ENCODE measurements at regions not wholly inside any gene's neighbourhood (a gene's known extent, or its start where the extent isn't known, plus 50 kb on each side); places are given as distances from the start of the nearest gene placed in this dataset.
A peak's percentile ranks its signal among the peaks of the same experiment; 100 is the strongest.
"Not testable (repeated sequence)": the region's sequence is repeated elsewhere in the genome, so short reads cannot be mapped to it uniquely, and the experiment has no call there.

GRCh38 chr11:23834306-23834705 lies 662.5 kb upstream of the LUZP2 start:
- H3K4me3 ChIP-seq (ENCODE audit: control insufficient read depth, low read depth, low read length) = not testable (repeated sequence)
- TF ChIP-seq, protein P1, sequence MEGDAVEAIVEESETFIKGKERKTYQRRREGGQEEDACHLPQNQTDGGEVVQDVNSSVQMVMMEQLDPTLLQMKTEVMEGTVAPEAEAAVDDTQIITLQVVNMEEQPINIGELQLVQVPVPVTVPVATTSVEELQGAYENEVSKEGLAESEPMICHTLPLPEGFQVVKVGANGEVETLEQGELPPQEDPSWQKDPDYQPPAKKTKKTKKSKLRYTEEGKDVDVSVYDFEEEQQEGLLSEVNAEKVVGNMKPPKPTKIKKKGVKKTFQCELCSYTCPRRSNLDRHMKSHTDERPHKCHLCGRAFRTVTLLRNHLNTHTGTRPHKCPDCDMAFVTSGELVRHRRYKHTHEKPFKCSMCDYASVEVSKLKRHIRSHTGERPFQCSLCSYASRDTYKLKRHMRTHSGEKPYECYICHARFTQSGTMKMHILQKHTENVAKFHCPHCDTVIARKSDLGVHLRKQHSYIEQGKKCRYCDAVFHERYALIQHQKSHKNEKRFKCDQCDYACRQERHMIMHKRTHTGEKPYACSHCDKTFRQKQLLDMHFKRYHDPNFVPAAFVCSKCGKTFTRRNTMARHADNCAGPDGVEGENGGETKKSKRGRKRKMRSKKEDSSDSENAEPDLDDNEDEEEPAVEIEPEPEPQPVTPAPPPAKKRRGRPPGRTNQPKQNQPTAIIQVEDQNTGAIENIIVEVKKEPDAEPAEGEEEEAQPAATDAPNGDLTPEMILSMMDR (conservative IDR thresholded peaks at IDR 0.05; ENCODE audit: control insufficient read depth, insufficient read depth, low read depth, low read length) = peak; percentile 37
- peak; percentile 56 for DNase-seq (ENCODE audit: low read depth)

DNA sequence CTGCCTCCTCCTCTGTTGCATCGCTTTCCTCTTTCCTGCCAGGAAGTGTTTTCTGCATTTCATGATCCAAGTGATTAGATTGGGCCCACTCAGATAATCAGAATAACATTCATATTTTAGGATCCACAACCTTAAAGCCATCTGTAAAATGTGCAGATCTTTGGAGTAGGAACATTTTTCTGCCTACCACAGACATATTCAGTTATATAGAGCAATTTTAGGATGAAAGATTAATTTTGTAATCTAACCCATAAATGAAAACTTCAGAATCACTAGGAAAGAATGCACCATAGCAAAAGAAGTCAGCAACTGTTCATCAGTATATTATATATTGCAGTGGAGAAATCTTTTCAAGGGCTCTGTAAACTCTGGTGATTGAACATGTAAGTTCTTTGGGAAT lies 659.9 kb upstream of the LUZP2 start:
- H3K4me3 ChIP-seq (ENCODE audit: control insufficient read depth, low read depth, low read length) = no peak overlapping the region
- TF ChIP-seq, protein P1 (conservative IDR thresholded peaks at IDR 0.05; ENCODE audit: control insufficient read depth, insufficient read depth, low read depth, low read length) = no peak
- no peak for DNase-seq (ENCODE audit: low read depth)

- DNase-seq (ENCODE audit: low read depth) = no peak
- TF ChIP-seq, protein P1 (conservative IDR thresholded peaks at IDR 0.05; ENCODE audit: control insufficient read depth, insufficient read depth, low read depth, low read length) = no peak
- H3K4me3 ChIP-seq (ENCODE audit: control insufficient read depth, low read depth, low read length) = no peak overlapping the region
Measured at GRCh38 chr11:23840872-23841271, 656.0 kb upstream of the LUZP2 start.

- DNase-seq (ENCODE audit: low read depth) = no peak
- H3K4me3 ChIP-seq (ENCODE audit: control insufficient read depth, low read depth, low read length) = no peak overlapping the region
- TF ChIP-seq, protein P1 (conservative IDR thresholded peaks at IDR 0.05; ENCODE audit: control insufficient read depth, insufficient read depth, low read depth, low read length) = no peak
Measured at GRCh38 chr11:23846902-23847422, 649.9 kb upstream of the LUZP2 start.

DNA sequence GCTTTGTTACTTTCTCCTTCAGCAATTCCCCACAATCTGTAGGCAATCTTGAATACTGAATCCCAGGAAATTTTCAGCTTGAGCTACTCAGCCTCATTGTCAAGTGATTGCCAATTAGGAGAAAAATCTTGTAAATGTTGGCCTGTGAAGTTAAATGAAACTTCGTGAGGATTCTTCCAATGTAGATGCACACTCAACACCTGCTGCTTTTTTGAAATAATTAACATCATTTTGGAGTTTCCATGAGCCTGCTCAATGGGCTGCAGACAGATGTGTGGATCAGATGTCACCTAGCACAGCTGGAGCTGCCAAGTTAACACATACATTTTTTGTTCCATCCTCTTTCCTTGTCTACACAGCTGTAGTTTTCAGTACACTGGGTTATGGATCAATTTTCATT lies 645.6 kb upstream of the LUZP2 start:
- TF ChIP-seq, protein P1 (conservative IDR thresholded peaks at IDR 0.05; ENCODE audit: control insufficient read depth, insufficient read depth, low read depth, low read length) = no peak
- no peak overlapping the region for H3K4me3 ChIP-seq (ENCODE audit: control insufficient read depth, low read depth, low read length)
- no peak for DNase-seq (ENCODE audit: low read depth)

- H3K4me3 ChIP-seq (ENCODE audit: control insufficient read depth, low read depth, low read length) = no peak overlapping the region
- DNase-seq (ENCODE audit: low read depth) = peak; percentile 89
- TF ChIP-seq, protein P1 (conservative IDR thresholded peaks at IDR 0.05; ENCODE audit: control insufficient read depth, insufficient read depth, low read depth, low read length) = no peak
Measured at GRCh38 chr11:23856654-23857053, 640.2 kb upstream of the LUZP2 start.

- no peak for DNase-seq (ENCODE audit: low read depth)
- TF ChIP-seq, protein P1 (conservative IDR thresholded peaks at IDR 0.05; ENCODE audit: control insufficient read depth, insufficient read depth, low read depth, low read length) = no peak
- H3K4me3 ChIP-seq (ENCODE audit: control insufficient read depth, low read depth, low read length) = no peak overlapping the region
Measured at GRCh38 chr11:23859087-23859486, 637.8 kb upstream of the LUZP2 start.
